PC-3 (cell line): ENCODE measurements at regions not wholly inside any gene's neighbourhood (a gene's known extent, or its start where the extent isn't known, plus 50 kb on each side); places are given as distances from the start of the nearest gene placed in this dataset.

Experiments
- EZH2 ChIP-seq: fragments of 300-600 bp; sonication (generic); IDR thresholded peaks from one replicate; pipeline ENCODE4 v1.6.1; 2017; ENCODE audit warnings: antibody characterized with exemption, mild to moderate bottlenecking, low read length; ENCODE audit not compliant: unreplicated experiment
- TF ChIP-seq, protein P1 (sequence below): fragments of 300-600 bp; sonication (generic); conservative IDR thresholded peaks from 2 replicates; pipeline ENCODE4 v1.5.1; 2017; ENCODE audit warnings: antibody characterized with exemption, low read depth, mild to moderate bottlenecking, low read length

DNA sequence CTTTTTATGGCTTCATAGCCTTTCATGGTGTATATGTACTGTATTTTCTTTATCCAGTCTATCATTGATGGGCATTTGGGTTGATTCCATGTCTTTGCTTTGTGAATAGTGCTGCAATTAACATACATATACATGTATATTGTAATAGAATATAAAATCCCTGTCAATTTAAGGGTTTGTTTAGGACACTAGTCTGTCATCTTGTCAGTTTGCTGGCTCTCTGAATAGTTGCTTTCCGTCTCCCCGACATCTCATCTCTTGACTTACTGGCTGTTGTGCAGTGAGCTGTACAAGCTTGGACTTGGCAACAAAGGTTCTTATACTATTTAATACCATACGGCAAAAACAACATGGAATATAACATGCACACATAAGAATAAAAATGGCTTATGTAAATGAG is 1487.5 kb downstream of the LRRC4C start:
- TF ChIP-seq, protein P1, sequence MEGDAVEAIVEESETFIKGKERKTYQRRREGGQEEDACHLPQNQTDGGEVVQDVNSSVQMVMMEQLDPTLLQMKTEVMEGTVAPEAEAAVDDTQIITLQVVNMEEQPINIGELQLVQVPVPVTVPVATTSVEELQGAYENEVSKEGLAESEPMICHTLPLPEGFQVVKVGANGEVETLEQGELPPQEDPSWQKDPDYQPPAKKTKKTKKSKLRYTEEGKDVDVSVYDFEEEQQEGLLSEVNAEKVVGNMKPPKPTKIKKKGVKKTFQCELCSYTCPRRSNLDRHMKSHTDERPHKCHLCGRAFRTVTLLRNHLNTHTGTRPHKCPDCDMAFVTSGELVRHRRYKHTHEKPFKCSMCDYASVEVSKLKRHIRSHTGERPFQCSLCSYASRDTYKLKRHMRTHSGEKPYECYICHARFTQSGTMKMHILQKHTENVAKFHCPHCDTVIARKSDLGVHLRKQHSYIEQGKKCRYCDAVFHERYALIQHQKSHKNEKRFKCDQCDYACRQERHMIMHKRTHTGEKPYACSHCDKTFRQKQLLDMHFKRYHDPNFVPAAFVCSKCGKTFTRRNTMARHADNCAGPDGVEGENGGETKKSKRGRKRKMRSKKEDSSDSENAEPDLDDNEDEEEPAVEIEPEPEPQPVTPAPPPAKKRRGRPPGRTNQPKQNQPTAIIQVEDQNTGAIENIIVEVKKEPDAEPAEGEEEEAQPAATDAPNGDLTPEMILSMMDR, result no peak
- TF ChIP-seq EZH2, result no peak
